ENCODE measurements at regions not wholly inside any gene's neighbourhood (a gene's known extent, or its start where the extent isn't known, plus 50 kb on each side); places are given as distances from the start of the nearest gene placed in this dataset.

GRCh38 chr5:166027582-166027981 is 2263.9 kb upstream of the WWC1 start:
- TF ChIP-seq TAF1 (conservative IDR thresholded peaks at IDR 0.05): no peak
- Histone ChIP-seq H3K9me3 (ENCODE audit: control insufficient read depth in 4 of 4, low read length in 3 of 4) (no peaks in the 10 kb centered on the region), H3K36me3 (ENCODE audit: control insufficient read depth in 4 of 4, insufficient read depth in 3 of 4, low read depth in 1 of 4, low read length in 3 of 4) (no peaks in the 10 kb centered on the region), H3K27ac (ENCODE audit: low read depth in 1 of 2, low read length in 2 of 2) (no peak overlapping the region), H3K4me1 (ENCODE audit: control insufficient read depth in 4 of 4, insufficient read depth in 4 of 4, low read length in 3 of 4) (no peaks in the 10 kb centered on the region), H3K4me3 (ENCODE audit: low read depth in 1 of 3, low read length in 3 of 3) (no peak overlapping the region), H3K9ac (ENCODE audit: low read depth in 1 of 2, low read length in 2 of 2) (no peak overlapping the region), H3K27me3 (ENCODE audit: control insufficient read depth in 4 of 4, insufficient read depth in 4 of 4, low read length in 3 of 4) (peaks cover 0 to 6% (median 1%) of the 10 kb centered on the region in 4 donors)
- WGBS: 93% methylated on average over 1 of the region's 1 CpG
- no peak for DNase-seq (ENCODE audit: low spot score)

DNA sequence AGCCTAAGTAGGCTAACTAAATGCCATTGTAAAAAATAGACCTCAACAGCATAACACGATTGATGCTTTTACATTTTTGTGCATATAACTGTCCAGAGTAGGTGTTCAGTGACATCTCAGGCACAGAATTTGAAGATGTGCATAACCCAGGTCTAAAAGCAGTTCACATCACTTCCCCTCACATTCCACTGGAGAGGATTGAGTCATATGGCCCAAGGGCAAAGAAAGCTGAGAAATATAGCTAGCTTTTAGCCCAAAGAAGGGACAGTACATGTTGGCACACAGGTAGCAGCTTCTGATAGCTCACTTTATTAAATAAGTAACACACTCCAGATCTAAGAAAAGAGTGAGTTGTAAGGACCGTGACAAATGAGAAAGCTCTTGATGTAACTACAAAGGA is 2259.5 kb upstream of the WWC1 start:
- Histone ChIP-seq H3K36me3 (ENCODE audit: control insufficient read depth in 4 of 4, insufficient read depth in 3 of 4, low read depth in 1 of 4, low read length in 3 of 4) (no peaks in the 10 kb centered on the region), H3K27ac (ENCODE audit: low read depth in 1 of 2, low read length in 2 of 2) (no peak overlapping the region), H3K27me3 (ENCODE audit: control insufficient read depth in 4 of 4, insufficient read depth in 4 of 4, low read length in 3 of 4) (peaks cover 0 to 2% (median 0%) of the 10 kb centered on the region in 4 donors), H3K9ac (ENCODE audit: low read depth in 1 of 2, low read length in 2 of 2) (no peak overlapping the region), H3K4me1 (ENCODE audit: control insufficient read depth in 4 of 4, insufficient read depth in 4 of 4, low read length in 3 of 4) (no peaks in the 10 kb centered on the region), H3K9me3 (ENCODE audit: control insufficient read depth in 4 of 4, low read length in 3 of 4) (no peaks in the 10 kb centered on the region), H3K4me3 (ENCODE audit: low read depth in 1 of 3, low read length in 3 of 3) (no peak overlapping the region)
- TF ChIP-seq RXRA (IDR thresholded peaks at IDR 0.05): no peak
- no peak for TF ChIP-seq GABPA (IDR thresholded peaks at IDR 0.05 in 1 of 2, conservative IDR thresholded peaks at IDR 0.05 in 1 of 2)
- no peak for TF ChIP-seq YY1 (IDR thresholded peaks at IDR 0.05)
- TF ChIP-seq HNF4A (conservative IDR thresholded peaks at IDR 0.05): no peak
- TF ChIP-seq, protein P1, sequence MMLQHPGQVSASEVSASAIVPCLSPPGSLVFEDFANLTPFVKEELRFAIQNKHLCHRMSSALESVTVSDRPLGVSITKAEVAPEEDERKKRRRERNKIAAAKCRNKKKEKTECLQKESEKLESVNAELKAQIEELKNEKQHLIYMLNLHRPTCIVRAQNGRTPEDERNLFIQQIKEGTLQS (IDR thresholded peaks at IDR 0.05): no peak
- TF ChIP-seq HNF4G (IDR thresholded peaks at IDR 0.05): no peak
- no peak for TF ChIP-seq MAX (IDR thresholded peaks at IDR 0.05)
- TF ChIP-seq SP1 (IDR thresholded peaks at IDR 0.05): no peak
- no peak for TF ChIP-seq REST (IDR thresholded peaks at IDR 0.05)
- 77% methylated on average over 2 of the region's 2 CpGs for WGBS
- no peak for DNase-seq (ENCODE audit: low spot score)

DNA sequence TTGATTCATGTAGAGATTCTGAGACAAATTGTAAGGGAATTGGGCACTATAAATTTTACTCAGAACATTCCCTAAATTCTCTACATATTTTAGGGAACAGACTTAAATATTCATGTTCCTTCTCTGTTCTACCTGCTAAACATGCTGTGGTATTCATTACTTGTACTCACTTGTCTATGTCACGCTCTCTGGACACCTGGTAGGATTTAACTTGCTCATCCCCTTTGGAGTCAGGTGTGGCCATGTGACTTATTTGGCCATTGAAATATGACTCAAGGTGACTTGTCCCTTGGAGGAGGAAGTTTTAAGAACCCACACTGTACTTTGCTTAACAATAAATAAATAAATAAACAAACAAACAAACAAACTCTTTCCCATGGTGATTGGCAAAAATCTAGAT is 2258.8 kb upstream of the WWC1 start:
- DNase-seq (ENCODE audit: low spot score): no peak
- Histone ChIP-seq H3K9me3 (ENCODE audit: control insufficient read depth in 4 of 4, low read length in 3 of 4) (no peaks in the 10 kb centered on the region), H3K4me3 (ENCODE audit: low read depth in 1 of 3, low read length in 3 of 3) (no peak overlapping the region), H3K9ac (ENCODE audit: low read depth in 1 of 2, low read length in 2 of 2) (no peak overlapping the region), H3K36me3 (ENCODE audit: control insufficient read depth in 4 of 4, insufficient read depth in 3 of 4, low read depth in 1 of 4, low read length in 3 of 4) (no peaks in the 10 kb centered on the region), H3K27ac (ENCODE audit: low read depth in 1 of 2, low read length in 2 of 2) (no peak overlapping the region), H3K4me1 (ENCODE audit: control insufficient read depth in 4 of 4, insufficient read depth in 4 of 4, low read length in 3 of 4) (no peaks in the 10 kb centered on the region), H3K27me3 (ENCODE audit: control insufficient read depth in 4 of 4, insufficient read depth in 4 of 4, low read length in 3 of 4) (peaks cover 0 to 2% (median 0%) of the 10 kb centered on the region in 4 donors)
- 86% methylated on average over 1 of the region's 1 CpG for WGBS
- TF ChIP-seq FOXA2 (IDR thresholded peaks at IDR 0.05) (no peak), GABPA (IDR thresholded peaks at IDR 0.05 in 1 of 2, conservative IDR thresholded peaks at IDR 0.05 in 1 of 2) (no peak), NR2F2 (IDR thresholded peaks at IDR 0.05) (no peak), MAX (IDR thresholded peaks at IDR 0.05) (no peak), FOXA1 (IDR thresholded peaks at IDR 0.05) (no peak), SP1 (IDR thresholded peaks at IDR 0.05) (no peak), TAF1 (conservative IDR thresholded peaks at IDR 0.05) (no peak), HNF4G (IDR thresholded peaks at IDR 0.05) (no peak), RAD21 (IDR thresholded peaks at IDR 0.05) (no peak), RXRA (IDR thresholded peaks at IDR 0.05) (no peak), HNF4A (conservative IDR thresholded peaks at IDR 0.05) (no peak)
- TF ChIP-seq, protein P1 (IDR thresholded peaks at IDR 0.05): no peak
- TF ChIP-seq, protein P2, sequence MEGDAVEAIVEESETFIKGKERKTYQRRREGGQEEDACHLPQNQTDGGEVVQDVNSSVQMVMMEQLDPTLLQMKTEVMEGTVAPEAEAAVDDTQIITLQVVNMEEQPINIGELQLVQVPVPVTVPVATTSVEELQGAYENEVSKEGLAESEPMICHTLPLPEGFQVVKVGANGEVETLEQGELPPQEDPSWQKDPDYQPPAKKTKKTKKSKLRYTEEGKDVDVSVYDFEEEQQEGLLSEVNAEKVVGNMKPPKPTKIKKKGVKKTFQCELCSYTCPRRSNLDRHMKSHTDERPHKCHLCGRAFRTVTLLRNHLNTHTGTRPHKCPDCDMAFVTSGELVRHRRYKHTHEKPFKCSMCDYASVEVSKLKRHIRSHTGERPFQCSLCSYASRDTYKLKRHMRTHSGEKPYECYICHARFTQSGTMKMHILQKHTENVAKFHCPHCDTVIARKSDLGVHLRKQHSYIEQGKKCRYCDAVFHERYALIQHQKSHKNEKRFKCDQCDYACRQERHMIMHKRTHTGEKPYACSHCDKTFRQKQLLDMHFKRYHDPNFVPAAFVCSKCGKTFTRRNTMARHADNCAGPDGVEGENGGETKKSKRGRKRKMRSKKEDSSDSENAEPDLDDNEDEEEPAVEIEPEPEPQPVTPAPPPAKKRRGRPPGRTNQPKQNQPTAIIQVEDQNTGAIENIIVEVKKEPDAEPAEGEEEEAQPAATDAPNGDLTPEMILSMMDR (IDR thresholded peaks at IDR 0.05; ENCODE audit: low read depth, low read length, missing input control): no peak
- TF ChIP-seq, protein P3, sequence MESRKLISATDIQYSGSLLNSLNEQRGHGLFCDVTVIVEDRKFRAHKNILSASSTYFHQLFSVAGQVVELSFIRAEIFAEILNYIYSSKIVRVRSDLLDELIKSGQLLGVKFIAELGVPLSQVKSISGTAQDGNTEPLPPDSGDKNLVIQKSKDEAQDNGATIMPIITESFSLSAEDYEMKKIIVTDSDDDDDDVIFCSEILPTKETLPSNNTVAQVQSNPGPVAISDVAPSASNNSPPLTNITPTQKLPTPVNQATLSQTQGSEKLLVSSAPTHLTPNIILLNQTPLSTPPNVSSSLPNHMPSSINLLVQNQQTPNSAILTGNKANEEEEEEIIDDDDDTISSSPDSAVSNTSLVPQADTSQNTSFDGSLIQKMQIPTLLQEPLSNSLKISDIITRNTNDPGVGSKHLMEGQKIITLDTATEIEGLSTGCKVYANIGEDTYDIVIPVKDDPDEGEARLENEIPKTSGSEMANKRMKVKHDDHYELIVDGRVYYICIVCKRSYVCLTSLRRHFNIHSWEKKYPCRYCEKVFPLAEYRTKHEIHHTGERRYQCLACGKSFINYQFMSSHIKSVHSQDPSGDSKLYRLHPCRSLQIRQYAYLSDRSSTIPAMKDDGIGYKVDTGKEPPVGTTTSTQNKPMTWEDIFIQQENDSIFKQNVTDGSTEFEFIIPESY (IDR thresholded peaks at IDR 0.05): no peak

Data from liver (tissue), 8 donors.